Gastrocnemius medialis (tissue), 4 donors: ENCODE measurements at regions not wholly inside any gene's neighbourhood (a gene's known extent, or its start where the extent isn't known, plus 50 kb on each side); places are given as distances from the start of the nearest gene placed in this dataset.

Experiments used
- ATAC-seq, 2 donors: fragments of 150-250 bp; one replicate each; pipeline ENCODE4 v1.9.1; 2016
- DNase-seq, 2 donors: peaks; one replicate each; pipeline ENCODE4 v3.0.0-alpha.2; 2019
- H3K27ac ChIP-seq, 4 donors: fragments of 200-600 bp; sonication (generic); 1 replicate in 1 of 4; 2 replicates in 3 of 4; pipeline ENCODE4 v1.5.1; 2016 to 2018; ENCODE audit warnings: mild to moderate bottlenecking in 2 of 4, moderate library complexity in 1 of 4
- H3K27me3 ChIP-seq, 3 donors: fragments of 200-600 bp; sonication (generic) in 2 of 3; 1 replicate in 1 of 3; 2 replicates in 2 of 3; pipeline versions ENCODE4 v1.5.1 to v1.6.0; 2016 to 2019; ENCODE audit warnings: mild to moderate bottlenecking in 1 of 3, moderate library complexity in 1 of 3
- H3K36me3 ChIP-seq, 2 donors: fragments of 200-600 bp; sonication (generic) in 1 of 2; one replicate each; pipeline ENCODE4 v1.5.1; 2017 to 2018
- H3K4me1 ChIP-seq, 2 donors: fragments of 200-600 bp; sonication (generic) in 1 of 2; one replicate each; pipeline ENCODE4 v1.5.1; 2016 to 2017; ENCODE audit warnings: mild to moderate bottlenecking in 2 of 2
- H3K4me3 ChIP-seq, 4 donors: fragments of 200-600 bp; sonication (generic) in 3 of 4; 1 replicate in 1 of 4; 2 replicates in 3 of 4; pipeline ENCODE4 v1.5.1; 2016 to 2019; ENCODE audit warnings: mild to moderate bottlenecking in 2 of 4
- H3K9me3 ChIP-seq, 3 donors: fragments of 200-600 bp; sonication (generic) in 2 of 3; 1 replicate in 1 of 3; 2 replicates in 2 of 3; pipeline ENCODE4 v1.5.1; 2016 to 2019
- POLR2A ChIP-seq, 2 donors: fragments of 450-650 bp; IDR thresholded peaks; one replicate each; pipeline ENCODE4 v1.6.1; 2017; ENCODE audit warnings: antibody characterized with exemption in 2 of 2, mild to moderate bottlenecking in 2 of 2, moderate library complexity in 2 of 2
- in situ Hi-C, 4 donors: fragments of 200-750 bp; cut with MboI; loops; one replicate each; pipeline versions ENCODE4 v1.15.0 to v1.8.0; 2017; ENCODE audit warnings: low sequenced_read_pairs in 4 of 4
- intact Hi-C: fragments of 100-400 bp; cut with DNase I; formaldehyde crosslinking; loops from one replicate; pipeline ENCODE4 v1.15.1; 2023; ENCODE audit warnings: low total_unique reads
- TF ChIP-seq, protein P1 (sequence below), 5 experiments: fragments of 450-650 bp in 3 of 5; fragments of 200-600 bp in 2 of 5; sonication (generic) in 2 of 5; IDR thresholded peaks in 4 of 5; conservative IDR thresholded peaks in 1 of 5; 1 replicate in 4 of 5; 2 replicates in 1 of 5; pipeline ENCODE4 v1.5.1; 2016 to 2019; ENCODE audit warnings: antibody characterized with exemption in 5 of 5, mild to moderate bottlenecking in 3 of 5, moderate library complexity in 3 of 5

DNA sequence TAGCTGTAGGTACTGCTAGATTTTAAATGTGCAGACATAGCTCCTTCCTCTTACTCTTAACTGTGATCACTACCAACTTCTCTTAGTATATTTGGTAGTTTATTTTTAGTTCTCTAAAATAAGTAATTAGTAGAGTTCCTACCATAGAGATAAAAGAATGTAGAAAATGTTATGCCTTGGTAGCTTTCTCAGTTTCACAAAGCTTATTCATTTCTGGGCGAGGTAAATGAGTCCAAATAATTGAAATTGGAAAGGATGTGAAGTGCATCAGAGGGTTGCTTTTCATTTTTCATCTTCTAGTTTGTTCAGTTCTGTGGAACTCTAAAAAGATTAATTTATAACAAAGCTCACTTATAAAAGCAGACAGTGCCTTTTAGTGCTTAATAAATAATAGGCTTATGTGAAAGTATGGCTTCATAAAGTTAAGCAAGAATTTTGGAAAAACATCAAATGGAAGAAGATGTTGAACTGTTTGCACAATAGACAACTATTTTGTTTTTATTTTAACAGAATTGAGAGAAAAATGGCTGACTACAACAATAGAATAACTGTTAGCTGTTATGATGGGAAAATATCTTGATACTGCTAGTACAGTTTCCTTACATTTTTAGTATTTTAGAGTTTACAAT is 303.7 kb downstream of the UTRN start:
- intact Hi-C loops (loop anchor here (5.0 to 10.0 kb wide), 2 partner anchors 436 to 623 kb away; no protein-coding TSS in a partner anchor), in situ Hi-C loops (loop anchor here (10.0 to 25.0 kb wide), 5 partner anchors 346 to 1048 kb away; no protein-coding TSS in a partner anchor)
- Histone ChIP-seq H3K36me3 (peaks cover 0 to 3% of the 10 kb centered on the region in 2 donors), H3K4me1 (peaks cover 0 to 6% of the 10 kb centered on the region in 2 donors), H3K9me3 (no peaks in the 10 kb centered on the region), H3K27ac (no peak overlapping the region), H3K4me3 (no peak overlapping the region), H3K27me3 (no peaks in the 10 kb centered on the region)
- ATAC-seq (no peak), DNase-seq (no peak)
- no peak for TF ChIP-seq POLR2A (IDR thresholded peaks at IDR 0.05)
- TF ChIP-seq, protein P1, sequence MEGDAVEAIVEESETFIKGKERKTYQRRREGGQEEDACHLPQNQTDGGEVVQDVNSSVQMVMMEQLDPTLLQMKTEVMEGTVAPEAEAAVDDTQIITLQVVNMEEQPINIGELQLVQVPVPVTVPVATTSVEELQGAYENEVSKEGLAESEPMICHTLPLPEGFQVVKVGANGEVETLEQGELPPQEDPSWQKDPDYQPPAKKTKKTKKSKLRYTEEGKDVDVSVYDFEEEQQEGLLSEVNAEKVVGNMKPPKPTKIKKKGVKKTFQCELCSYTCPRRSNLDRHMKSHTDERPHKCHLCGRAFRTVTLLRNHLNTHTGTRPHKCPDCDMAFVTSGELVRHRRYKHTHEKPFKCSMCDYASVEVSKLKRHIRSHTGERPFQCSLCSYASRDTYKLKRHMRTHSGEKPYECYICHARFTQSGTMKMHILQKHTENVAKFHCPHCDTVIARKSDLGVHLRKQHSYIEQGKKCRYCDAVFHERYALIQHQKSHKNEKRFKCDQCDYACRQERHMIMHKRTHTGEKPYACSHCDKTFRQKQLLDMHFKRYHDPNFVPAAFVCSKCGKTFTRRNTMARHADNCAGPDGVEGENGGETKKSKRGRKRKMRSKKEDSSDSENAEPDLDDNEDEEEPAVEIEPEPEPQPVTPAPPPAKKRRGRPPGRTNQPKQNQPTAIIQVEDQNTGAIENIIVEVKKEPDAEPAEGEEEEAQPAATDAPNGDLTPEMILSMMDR (IDR thresholded peaks at IDR 0.05 in 4 of 5, conservative IDR thresholded peaks at IDR 0.05 in 1 of 5): no peak

GRCh38 chr6:144590532-144590931 is 305.4 kb downstream of the UTRN start:
- H3K27ac ChIP-seq: no peak overlapping the region
- intact Hi-C loops: no loop called here
- TF ChIP-seq, protein P1 (IDR thresholded peaks at IDR 0.05 in 4 of 5, conservative IDR thresholded peaks at IDR 0.05 in 1 of 5): no peak
- TF ChIP-seq POLR2A (IDR thresholded peaks at IDR 0.05): no peak
- no peak overlapping the region for H3K4me3 ChIP-seq
- DNase-seq (no peak), ATAC-seq (no peak)
- peaks cover 5 to 14% of the 10 kb centered on the region in 2 donors for H3K4me1 ChIP-seq
- H3K27me3 ChIP-seq: no peaks in the 10 kb centered on the region
- no peaks in the 10 kb centered on the region for H3K9me3 ChIP-seq
- in situ Hi-C loops: loop anchor here (25.0 kb wide), 3 partner anchors 447 to 1047 kb away; no protein-coding TSS in a partner anchor
- H3K36me3 ChIP-seq: peaks cover 0 to 3% of the 10 kb centered on the region in 2 donors

GRCh38 chr6:144593392-144593791 is 308.3 kb downstream of the UTRN start:
- TF ChIP-seq, protein P1 (IDR thresholded peaks at IDR 0.05 in 4 of 5, conservative IDR thresholded peaks at IDR 0.05 in 1 of 5): no peak
- no peak for TF ChIP-seq POLR2A (IDR thresholded peaks at IDR 0.05)
- intact Hi-C loops: no loop called here
- in situ Hi-C loops: loop anchor here (25.0 kb wide), 3 partner anchors 444 to 1044 kb away; no protein-coding TSS in a partner anchor

GRCh38 chr6:144594585-144594984 is 309.4 kb downstream of the UTRN start:
- TF ChIP-seq POLR2A (IDR thresholded peaks at IDR 0.05): no peak
- TF ChIP-seq, protein P1 (IDR thresholded peaks at IDR 0.05 in 4 of 5, conservative IDR thresholded peaks at IDR 0.05 in 1 of 5): no peak
- peaks cover 0 to 3% of the 10 kb centered on the region in 2 donors for H3K36me3 ChIP-seq
- DNase-seq (no peak), ATAC-seq (no peak)
- H3K9me3 ChIP-seq: no peaks in the 10 kb centered on the region
- H3K4me1 ChIP-seq: peaks cover 5 to 9% of the 10 kb centered on the region in 2 donors
- no peaks in the 10 kb centered on the region for H3K27me3 ChIP-seq
- intact Hi-C loops (no loop called here), in situ Hi-C loops (loop anchor here (25.0 kb wide), 3 partner anchors 443 to 1043 kb away; no protein-coding TSS in a partner anchor)
- H3K27ac ChIP-seq: no peak overlapping the region
- no peak overlapping the region for H3K4me3 ChIP-seq

More at GRCh38 chr6:144593392-144593791, 308.3 kb downstream of the UTRN start:
- Histone ChIP-seq H3K4me3 (no peak overlapping the region), H3K36me3 (peaks cover 0 to 3% of the 10 kb centered on the region in 2 donors), H3K9me3 (no peaks in the 10 kb centered on the region), H3K27me3 (no peaks in the 10 kb centered on the region), H3K4me1 (peaks cover 5 to 9% of the 10 kb centered on the region in 2 donors), H3K27ac (no peak overlapping the region)
- ATAC-seq (no peak), DNase-seq (no peak)
